GM12878 (cell line): ENCODE measurements at regions not wholly inside any gene's neighbourhood (a gene's known extent, or its start where the extent isn't known, plus 50 kb on each side); places are given as distances from the start of the nearest gene placed in this dataset.
"Not testable (repeated sequence)": the region's sequence is repeated elsewhere in the genome, so short reads cannot be mapped to it uniquely, and the experiment has no call there.

Experiments used
- ATAC-seq: fragments of 200-7000 bp; cut with Tn5 transposase; 3 replicates; pipeline ENCODE4 v1.9.1; 2020; ENCODE audit warnings: mild to moderate bottlenecking, moderate library complexity
- BruUV-seq: library from RNA; stranded (reverse); fragments of 400-500 nt; replicated peaks from 2 replicates; lab custom pipeline; 2021; lab: Mats Ljungman, UMichigan
- CTCF ChIA-PET: fragments of 300-600 bp; sonication (Branson Sonifier 250); formaldehyde crosslinking; extraction: SDS; loops from one replicate; lab custom pipeline; 2021; ENCODE audit warnings: inconsistent platforms; lab: Yijun Ruan, JAX
- POLR2A ChIA-PET: fragments of 350-600 bp; formaldehyde crosslinking; extraction: SDS; loops from one replicate; lab custom pipeline; 2021; ENCODE audit warnings: inconsistent platforms; lab: Charles Lee
- RAD21 ChIA-PET: fragments of 300-600 bp; sonication (Branson Sonifier 250); formaldehyde crosslinking; loops from one replicate; lab custom pipeline; 2023; ENCODE audit warnings: antibody characterized with exemption; ENCODE audit not compliant: unreplicated experiment; lab: Charles Lee
- SMC1A ChIA-PET: fragments of 300-600 bp; sonication (Branson Sonifier 250); formaldehyde crosslinking; loops from one replicate; lab custom pipeline; 2023; ENCODE audit not compliant: unreplicated experiment, uncharacterized antibody; lab: Charles Lee
- DNase-seq: peaks from one replicate; pipeline ENCODE4 v3.0.0-alpha.2; 2011; ENCODE audit warnings: low read depth, low spot score
- FAIRE-seq: peaks from 3 replicates; lab custom pipeline; 2011; peaks lifted over from hg19 to GRCh38; lab: Jason Lieb, UNC
- H2AFZ ChIP-seq: 2 replicates; pipeline ENCODE4 v1.6.0; 2011; ENCODE audit warnings: low read depth, low read length, control low read depth; ENCODE audit not compliant: control insufficient read depth
- H3K27ac ChIP-seq: 2 replicates; pipeline ENCODE4 v1.5.1; 2011; ENCODE audit warnings: control low read depth; ENCODE audit not compliant: control insufficient read depth, insufficient read depth
- H3K27me3 ChIP-seq, 2 experiments: replicated peaks in 1 of 2; 2 replicates each; pipeline versions ENCODE4 v1.6.0 to v1.6.1; 2011; ENCODE audit warnings: low read length in 1 of 2; ENCODE audit not compliant: control insufficient read depth in 2 of 2, insufficient read depth in 2 of 2
- H3K36me3 ChIP-seq, 2 experiments: 2 replicates each; pipeline ENCODE4 v1.5.1; 2011; ENCODE audit warnings: low read length in 1 of 2; ENCODE audit not compliant: control insufficient read depth in 2 of 2, insufficient read depth in 2 of 2
- H3K4me1 ChIP-seq: 2 replicates; pipeline ENCODE4 v1.6.1; 2011; ENCODE audit warnings: mild to moderate bottlenecking, low read length, moderate library complexity, mixed read lengths; ENCODE audit not compliant: control insufficient read depth, insufficient read depth
- H3K4me2 ChIP-seq: 2 replicates; pipeline ENCODE4 v1.6.0; 2011; ENCODE audit warnings: control low read depth; ENCODE audit not compliant: control insufficient read depth, insufficient read depth
- H3K4me3 ChIP-seq: fragments of 200-600 bp; sonication (generic); 2 replicates; pipeline ENCODE4 v1.5.1; 2016
- H3K79me2 ChIP-seq: 2 replicates; pipeline ENCODE4 v1.6.0; 2011; ENCODE audit warnings: low read length; ENCODE audit not compliant: control insufficient read depth, insufficient read depth
- H3K9ac ChIP-seq: 2 replicates; pipeline ENCODE4 v1.8.0; 2011; ENCODE audit warnings: low read length, control low read depth, mixed read lengths; ENCODE audit not compliant: control insufficient read depth, insufficient read depth
- H3K9me3 ChIP-seq: replicated peaks from 3 replicates; pipeline ENCODE4 v1.5.1; 2011; ENCODE audit warnings: mild to moderate bottlenecking, low read length; ENCODE audit not compliant: control insufficient read depth, insufficient read depth
- H4K20me1 ChIP-seq: 2 replicates; pipeline ENCODE4 v1.6.0; 2011; ENCODE audit not compliant: control insufficient read depth, insufficient read depth
- KLF5 ChIP-seq: fragments of 450-650 bp; IDR thresholded peaks from 2 replicates; pipeline ENCODE4 v1.6.1; 2014; ENCODE audit warnings: mild to moderate bottlenecking; ENCODE audit not compliant: partially characterized antibody
- MTA3 ChIP-seq: IDR thresholded peaks from 2 replicates; pipeline ENCODE4 v1.6.1; 2012; ENCODE audit warnings: low read length, inconsistent platforms, borderline replicate concordance
- NFIC ChIP-seq: IDR thresholded peaks from 2 replicates; pipeline ENCODE4 v1.6.1; 2012; ENCODE audit warnings: low read depth, mild to moderate bottlenecking, inconsistent platforms, low read length, moderate library complexity
- NFYA ChIP-seq: IDR thresholded peaks from 2 replicates; pipeline ENCODE4 v1.6.1; 2011; ENCODE audit warnings: low read depth, mild to moderate bottlenecking, low read length, improper control_type of control experiment, borderline replicate concordance
- WRNIP1 ChIP-seq: IDR thresholded peaks from 2 replicates; pipeline ENCODE4 v1.6.1; 2011; ENCODE audit warnings: low read depth, low read length, improper control_type of control experiment, borderline replicate concordance
- ZZZ3 ChIP-seq: IDR thresholded peaks from 2 replicates; pipeline ENCODE4 v1.6.1; 2011; ENCODE audit warnings: low read depth; ENCODE audit not compliant: control insufficient read depth, insufficient read length
- WGBS: methylation state at CpG from one replicate; pipeline ENCODE4 v1.1.6; 2016; ENCODE audit warnings: low lambda C conversion rate; ENCODE audit not compliant: insufficient replicate concordance, insufficient coverage; ENCODE audit errors: missing lambda C conversion rate; 5-methylcytosine and 5-hydroxymethylcytosine counted together
- in situ Hi-C: fragments of 300-500 bp; cut with MboI; formaldehyde crosslinking; loops from 9 replicates; pipeline ENCODE4 v1.14.3; 2018; ENCODE audit warnings: mixed read lengths
- intact Hi-C: fragments of 100-400 bp; cut with micrococcal nuclease; formaldehyde crosslinking; loops from one replicate; pipeline ENCODE4 v1.14.2; 2022; ENCODE audit not compliant: unreplicated experiment
- TF ChIP-seq, protein P1 (sequence below): fragments of 450-650 bp; IDR thresholded peaks from 2 replicates; pipeline ENCODE4 v1.6.1; 2014; ENCODE audit warnings: mild to moderate bottlenecking

DNA sequence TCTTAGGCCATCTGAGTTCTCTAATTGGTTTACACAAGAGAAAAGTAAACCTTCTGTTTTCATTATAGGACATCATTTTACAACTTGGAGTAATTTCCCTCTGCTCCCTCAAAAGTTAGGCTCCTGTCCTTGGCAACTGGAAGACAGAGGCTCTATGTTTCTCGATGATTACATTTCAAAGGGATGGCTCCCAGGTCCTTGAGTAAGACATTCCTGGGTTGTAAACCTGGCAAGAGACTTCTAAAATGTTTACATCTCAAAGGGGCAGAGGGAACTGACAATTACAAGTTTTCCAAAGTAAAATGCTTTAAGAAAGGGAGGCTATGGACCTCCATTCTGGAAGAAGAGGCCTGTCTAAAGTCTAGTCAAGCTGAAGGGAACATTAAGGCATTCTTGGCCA is 268.3 kb upstream of the REG3G start:
- FAIRE-seq (no peak), ATAC-seq (no peak), DNase-seq (no peak)
- no peaks in the 10 kb centered on the region for H3K27me3 ChIP-seq
- H3K79me2 ChIP-seq, result no peaks in the 10 kb centered on the region
- H2AFZ ChIP-seq, result no peak overlapping the region
- H3K36me3 ChIP-seq, result no peaks in the 10 kb centered on the region
- CTCF ChIA-PET, result no interaction called here
- TF ChIP-seq, protein P1, sequence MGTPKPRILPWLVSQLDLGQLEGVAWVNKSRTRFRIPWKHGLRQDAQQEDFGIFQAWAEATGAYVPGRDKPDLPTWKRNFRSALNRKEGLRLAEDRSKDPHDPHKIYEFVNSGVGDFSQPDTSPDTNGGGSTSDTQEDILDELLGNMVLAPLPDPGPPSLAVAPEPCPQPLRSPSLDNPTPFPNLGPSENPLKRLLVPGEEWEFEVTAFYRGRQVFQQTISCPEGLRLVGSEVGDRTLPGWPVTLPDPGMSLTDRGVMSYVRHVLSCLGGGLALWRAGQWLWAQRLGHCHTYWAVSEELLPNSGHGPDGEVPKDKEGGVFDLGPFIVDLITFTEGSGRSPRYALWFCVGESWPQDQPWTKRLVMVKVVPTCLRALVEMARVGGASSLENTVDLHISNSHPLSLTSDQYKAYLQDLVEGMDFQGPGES, result no peak
- TF ChIP-seq NFIC (no peak), WRNIP1 (no peak), ZZZ3 (no peak), MTA3 (no peak)
- RAD21 ChIA-PET, result no interaction called here
- H3K9me3 ChIP-seq, result no peaks in the 10 kb centered on the region; the same call in 2 of the 3 replicates
- POLR2A ChIA-PET, result no interaction called here
- no peaks in the 10 kb centered on the region for H3K4me1 ChIP-seq
- H4K20me1 ChIP-seq, result no peaks in the 10 kb centered on the region
- in situ Hi-C loops, result no loop called here
- intact Hi-C loops, result no loop called here
- no peak overlapping the region for H3K27ac ChIP-seq
- H3K4me2 ChIP-seq, result no peak overlapping the region
- WGBS, result 0% methylated on average over 1 of the region's 1 CpG
- SMC1A ChIA-PET, result no interaction called here
- H3K9ac ChIP-seq, result no peak overlapping the region
- BruUV-seq, result no TSS peak
- no peak overlapping the region for H3K4me3 ChIP-seq

DNA sequence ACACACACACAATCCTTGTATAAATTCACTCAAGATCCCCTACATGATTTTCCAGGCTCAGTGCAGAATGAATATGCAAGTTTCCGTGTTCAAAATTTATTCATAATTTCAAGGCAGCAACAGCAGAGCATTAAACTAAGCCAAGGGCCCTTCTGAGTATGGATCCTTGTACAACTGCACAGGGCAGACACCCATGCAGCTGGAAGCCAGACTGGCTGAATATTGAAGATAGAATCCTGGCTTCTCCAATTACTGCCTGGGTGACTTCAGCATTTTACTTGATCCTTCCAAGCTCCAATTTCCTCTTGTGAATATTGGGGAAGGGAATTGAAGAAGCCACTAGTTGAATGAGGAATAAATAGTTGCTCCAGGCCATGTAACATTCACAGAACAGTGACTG is 267.9 kb upstream of the REG3G start:
- 0% methylated on average over 1 of the region's 1 CpG for WGBS
- H3K9me3 ChIP-seq, result no peaks in the 10 kb centered on the region; the same call in 2 of the 3 replicates
- ATAC-seq, result no peak
- no peaks in the 10 kb centered on the region for H3K27me3 ChIP-seq
- in situ Hi-C loops, result no loop called here
- intact Hi-C loops, result no loop called here
- H3K4me3 ChIP-seq, result no peak overlapping the region
- DNase-seq, result no peak
- no peak for FAIRE-seq
- ChIA-PET SMC1A (no interaction called here), CTCF (no interaction called here), POLR2A (no interaction called here), RAD21 (no interaction called here)
- H2AFZ ChIP-seq, result no peak overlapping the region
- no TSS peak for BruUV-seq
- no peak overlapping the region for H3K4me2 ChIP-seq
- no peaks in the 10 kb centered on the region for H4K20me1 ChIP-seq
- H3K36me3 ChIP-seq, result no peaks in the 10 kb centered on the region
- H3K4me1 ChIP-seq, result no peaks in the 10 kb centered on the region
- H3K79me2 ChIP-seq, result no peaks in the 10 kb centered on the region
- no peak overlapping the region for H3K27ac ChIP-seq
- no peak for TF ChIP-seq KLF5
- no peak for TF ChIP-seq NFYA
- H3K9ac ChIP-seq, result no peak overlapping the region

DNA sequence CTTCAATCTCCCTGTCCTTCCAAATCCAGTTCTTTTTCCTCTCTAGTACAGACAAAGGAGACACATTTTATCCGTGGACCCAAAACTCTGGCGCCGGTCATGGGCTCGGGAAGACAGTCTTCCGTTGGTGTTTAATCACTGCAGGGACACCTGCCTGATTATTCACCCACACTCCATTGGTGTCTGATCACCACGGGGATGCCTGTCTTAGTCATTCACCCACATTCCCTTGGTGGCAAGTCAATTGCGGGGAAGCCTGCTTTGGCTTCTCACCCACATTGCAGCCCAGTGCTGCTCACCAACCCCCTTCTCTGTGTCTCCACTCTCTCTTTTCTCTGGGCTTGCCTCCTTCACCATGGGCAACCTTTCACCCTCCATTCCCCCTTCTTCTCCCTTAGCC is 266.7 kb upstream of the REG3G start:
- SMC1A ChIA-PET, H3K27ac ChIP-seq, ATAC-seq, H3K36me3 ChIP-seq, POLR2A ChIA-PET, H3K79me2 ChIP-seq, BruUV-seq, in situ Hi-C loops, H3K27me3 ChIP-seq, FAIRE-seq, CTCF ChIA-PET, H3K4me2 ChIP-seq, H4K20me1 ChIP-seq, intact Hi-C loops, RAD21 ChIA-PET, H3K9me3 ChIP-seq, H3K9ac ChIP-seq, H3K4me3 ChIP-seq, DNase-seq, H3K4me1 ChIP-seq, H2AFZ ChIP-seq: not testable (repeated sequence)
- 80% methylated on average over 5 of the region's 7 CpGs for WGBS
